Activated naive CD4-positive, alpha-beta T cell treated with anti-CD3 and anti-CD28 coated beads for 36 hours (primary cell): ENCODE measurements at regions not wholly inside any gene's neighbourhood (a gene's known extent, or its start where the extent isn't known, plus 50 kb on each side); places are given as distances from the start of the nearest gene placed in this dataset.
"Not testable (repeated sequence)": the region's sequence is repeated elsewhere in the genome, so short reads cannot be mapped to it uniquely, and the experiment has no call there.

Experiments
- CTCF ChIA-PET: fragments of 350-600 bp; sonication (Branson Sonifier 250); formaldehyde crosslinking; loops from one replicate; lab custom pipeline; 2021; ENCODE audit warnings: antibody characterized with exemption; lab: Charles Lee
- DNase-seq: peaks from one replicate; pipeline ENCODE4 v3.0.0-alpha.2; 2020
- H3K27ac Mint-ChIP-seq: one replicate; pipeline ENCODE4 v1.8.0; 2021; ENCODE audit warnings: mild to moderate bottlenecking, mixed read lengths
- H3K27me3 Mint-ChIP-seq: one replicate; pipeline ENCODE4 v1.8.0; 2021; ENCODE audit warnings: low read depth, mixed read lengths
- H3K36me3 Mint-ChIP-seq: one replicate; pipeline ENCODE4 v1.8.0; 2021; ENCODE audit warnings: low read depth, mixed read lengths
- H3K4me1 Mint-ChIP-seq: one replicate; pipeline ENCODE4 v1.8.0; 2021; ENCODE audit warnings: low read depth, mixed read lengths
- H3K4me3 Mint-ChIP-seq: one replicate; pipeline ENCODE4 v1.8.0; 2021; ENCODE audit warnings: mild to moderate bottlenecking, moderate library complexity, mixed read lengths
- H3K9me3 Mint-ChIP-seq: one replicate; pipeline ENCODE4 v1.8.0; 2021; ENCODE audit warnings: mixed read lengths
- intact Hi-C: fragments of 100-400 bp; cut with micrococcal nuclease; formaldehyde crosslinking; loops from one replicate; pipeline ENCODE4 v1.15.1; 2023

GRCh38 chr16:65817066-65817465 is 549.4 kb upstream of the CDH5 start:
- no peak overlapping the region for H3K27ac Mint-ChIP-seq
- H3K27me3 Mint-ChIP-seq, result no peaks in the 10 kb centered on the region
- intact Hi-C loops, result no loop called here
- CTCF ChIA-PET, result no interaction called here
- no peaks in the 10 kb centered on the region for H3K4me1 Mint-ChIP-seq
- DNase-seq, result no peak
- no peak overlapping the region for H3K4me3 Mint-ChIP-seq
- H3K9me3 Mint-ChIP-seq, result peaks cover 6% of the 10 kb centered on the region
- H3K36me3 Mint-ChIP-seq, result no peaks in the 10 kb centered on the region

GRCh38 chr16:65816556-65816955 is 549.9 kb upstream of the CDH5 start:
- Mint-ChIP-seq H3K9me3 (peaks cover 6% of the 10 kb centered on the region), H3K27me3 (no peaks in the 10 kb centered on the region), H3K27ac (no peak overlapping the region), H3K4me3 (no peak overlapping the region), H3K36me3 (no peaks in the 10 kb centered on the region), H3K4me1 (no peaks in the 10 kb centered on the region)
- intact Hi-C loops, result no loop called here
- no peak for DNase-seq
- CTCF ChIA-PET, result no interaction called here

GRCh38 chr16:65815707-65816106 is 550.8 kb upstream of the CDH5 start:
- Mint-ChIP-seq H3K36me3 (no peaks in the 10 kb centered on the region), H3K27me3 (no peaks in the 10 kb centered on the region), H3K27ac (no peak overlapping the region), H3K9me3 (peaks cover 6% of the 10 kb centered on the region), H3K4me1 (no peaks in the 10 kb centered on the region), H3K4me3 (no peak overlapping the region)
- DNase-seq, result no peak
- CTCF ChIA-PET, result no interaction called here
- intact Hi-C loops, result no loop called here

- H3K4me3 Mint-ChIP-seq, H3K4me1 Mint-ChIP-seq, H3K36me3 Mint-ChIP-seq, CTCF ChIA-PET, intact Hi-C loops, H3K27ac Mint-ChIP-seq, DNase-seq, H3K9me3 Mint-ChIP-seq, H3K27me3 Mint-ChIP-seq: not testable (repeated sequence)
Observed at GRCh38 chr16:65813879-65814278, 552.6 kb upstream of the CDH5 start.

- Mint-ChIP-seq H3K4me3 (no peak overlapping the region), H3K36me3 (no peaks in the 10 kb centered on the region), H3K27ac (no peak overlapping the region), H3K4me1 (no peaks in the 10 kb centered on the region), H3K27me3 (peaks cover 2% of the 10 kb centered on the region), H3K9me3 (peaks cover 6% of the 10 kb centered on the region)
- no peak for DNase-seq
- CTCF ChIA-PET, result no interaction called here
- intact Hi-C loops, result no loop called here
Observed at GRCh38 chr16:65809627-65810026, 556.9 kb upstream of the CDH5 start.

GRCh38 chr16:65808790-65809189 is 557.7 kb upstream of the CDH5 start:
- intact Hi-C loops, result no loop called here
- CTCF ChIA-PET, result no interaction called here

GRCh38 chr16:65807858-65808257 is 558.6 kb upstream of the CDH5 start:
- no peak overlapping the region for H3K4me3 Mint-ChIP-seq
- intact Hi-C loops, result no loop called here
- DNase-seq, result no peak
- H3K27me3 Mint-ChIP-seq, result peaks cover 2% of the 10 kb centered on the region
- CTCF ChIA-PET, result no interaction called here
- H3K36me3 Mint-ChIP-seq, result no peaks in the 10 kb centered on the region
- H3K9me3 Mint-ChIP-seq, result peaks cover 4% of the 10 kb centered on the region
- no peaks in the 10 kb centered on the region for H3K4me1 Mint-ChIP-seq
- no peak overlapping the region for H3K27ac Mint-ChIP-seq

More at GRCh38 chr16:65808790-65809189, 557.7 kb upstream of the CDH5 start:
- Mint-ChIP-seq H3K27me3 (peaks cover 2% of the 10 kb centered on the region), H3K9me3 (peaks cover 6% of the 10 kb centered on the region), H3K4me3 (no peak overlapping the region), H3K27ac (no peak overlapping the region), H3K4me1 (no peaks in the 10 kb centered on the region), H3K36me3 (no peaks in the 10 kb centered on the region)
- no peak for DNase-seq

GRCh38 chr16:65805704-65806103 is 560.8 kb upstream of the CDH5 start:
- H3K9me3 Mint-ChIP-seq, H3K4me3 Mint-ChIP-seq, intact Hi-C loops, H3K36me3 Mint-ChIP-seq, CTCF ChIA-PET, H3K27ac Mint-ChIP-seq, H3K27me3 Mint-ChIP-seq, H3K4me1 Mint-ChIP-seq, DNase-seq: not testable (repeated sequence)

GRCh38 chr16:65796481-65796880 is 570.0 kb upstream of the CDH5 start:
- CTCF ChIA-PET, result no interaction called here
- DNase-seq, result no peak
- Mint-ChIP-seq H3K27ac (no peak overlapping the region), H3K27me3 (no peaks in the 10 kb centered on the region), H3K36me3 (no peaks in the 10 kb centered on the region), H3K4me1 (no peaks in the 10 kb centered on the region), H3K4me3 (no peak overlapping the region), H3K9me3 (peaks cover 1% of the 10 kb centered on the region)
- intact Hi-C loops, result no loop called here

GRCh38 chr16:65794973-65795372 is 571.5 kb upstream of the CDH5 start:
- no peak overlapping the region for H3K4me3 Mint-ChIP-seq
- H3K27me3 Mint-ChIP-seq, result no peaks in the 10 kb centered on the region
- CTCF ChIA-PET, result no interaction called here
- H3K27ac Mint-ChIP-seq, result no peak overlapping the region
- intact Hi-C loops, result no loop called here
- no peaks in the 10 kb centered on the region for H3K36me3 Mint-ChIP-seq
- H3K4me1 Mint-ChIP-seq, result no peaks in the 10 kb centered on the region
- H3K9me3 Mint-ChIP-seq, result peaks cover 1% of the 10 kb centered on the region
- no peak for DNase-seq

- H3K36me3 Mint-ChIP-seq, result no peaks in the 10 kb centered on the region
- H3K9me3 Mint-ChIP-seq, result peaks cover 1% of the 10 kb centered on the region
- intact Hi-C loops, result no loop called here
- H3K27ac Mint-ChIP-seq, result no peak overlapping the region
- no peak overlapping the region for H3K4me3 Mint-ChIP-seq
- CTCF ChIA-PET, result no interaction called here
- DNase-seq, result no peak
- H3K27me3 Mint-ChIP-seq, result peaks cover 2% of the 10 kb centered on the region
- H3K4me1 Mint-ChIP-seq, result no peaks in the 10 kb centered on the region
Observed at GRCh38 chr16:65793781-65794180, 572.7 kb upstream of the CDH5 start.

- Mint-ChIP-seq H3K27me3 (peaks cover 2% of the 10 kb centered on the region), H3K27ac (no peak overlapping the region), H3K9me3 (no peaks in the 10 kb centered on the region), H3K4me3 (no peak overlapping the region), H3K4me1 (no peaks in the 10 kb centered on the region), H3K36me3 (no peaks in the 10 kb centered on the region)
- CTCF ChIA-PET, result no interaction called here
- intact Hi-C loops, result no loop called here
- DNase-seq, result no peak
Observed at GRCh38 chr16:65790768-65791167, 575.7 kb upstream of the CDH5 start.

GRCh38 chr16:65789161-65789945 is 577.1 kb upstream of the CDH5 start:
- Mint-ChIP-seq H3K4me3 (no peak overlapping the region), H3K27me3 (peaks cover 2% of the 10 kb centered on the region), H3K9me3 (no peaks in the 10 kb centered on the region), H3K27ac (no peak overlapping the region), H3K36me3 (no peaks in the 10 kb centered on the region), H3K4me1 (no peaks in the 10 kb centered on the region)
- CTCF ChIA-PET, result interaction anchor here (0.6 kb wide), 1 partner anchor 26 kb away, joined by 4 read pairs; no protein-coding TSS in a partner anchor
- no peak for DNase-seq
- intact Hi-C loops, result no loop called here
